HCT116 (cell line): ENCODE measurements at regions not wholly inside any gene's neighbourhood (a gene's known extent, or its start where the extent isn't known, plus 50 kb on each side); places are given as distances from the start of the nearest gene placed in this dataset.

Experiments
- ATAC-seq: fragments of 200-7000 bp; cut with Tn5 transposase; 2 replicates; pipeline ENCODE4 v1.9.1; 2020; ENCODE audit warnings: mild to moderate bottlenecking, moderate library complexity
- BruUV-seq: library from RNA; stranded (reverse); fragments of 400-500 nt; replicated peaks from 2 replicates; lab custom pipeline; 2021; lab: Mats Ljungman, UMichigan
- CTCF ChIA-PET: fragments of 300-600 bp; sonication (Branson Sonifier 250); formaldehyde crosslinking; loops from one replicate; lab custom pipeline; 2021; ENCODE audit warnings: antibody characterized with exemption; lab: Charles Lee
- POLR2A ChIA-PET: fragments of 300-600, 350-600 bp; sonication (Branson Sonifier 250); formaldehyde crosslinking; loops from one replicate; lab custom pipeline; 2021; ENCODE audit warnings: antibody characterized with exemption; lab: Charles Lee
- RAD21 ChIA-PET, 2 experiments: fragments of 300-600 bp; sonication (Branson Sonifier 250); formaldehyde crosslinking; loops; one replicate each; lab custom pipeline; 2023; ENCODE audit warnings: low total read pairs in 2 of 2; ENCODE audit not compliant: uncharacterized antibody in 2 of 2, unreplicated experiment in 2 of 2, low non-redundant PET in 1 of 2; lab: Charles Lee
- DNase-seq: peaks from one replicate; pipeline ENCODE4 v3.0.0-alpha.2; 2010; ENCODE audit warnings: low read depth, low spot score
- H2AFZ ChIP-seq: fragments of 200-600 bp; shearing (Covaris generic), sonication (generic); 2 replicates; pipeline ENCODE4 v1.6.1; 2017; ENCODE audit warnings: low read depth, mixed run types, mixed read lengths, antibody characterized with exemption, low read length; ENCODE audit not compliant: poor library complexity, severe bottlenecking
- H3K27ac ChIP-seq: 2 replicates; pipeline ENCODE4 v1.5.1; 2012; ENCODE audit warnings: low read depth, low read length
- H3K27me3 ChIP-seq: fragments of 200-600 bp; sonication (generic); 2 replicates; pipeline ENCODE4 v1.6.1; 2016; ENCODE audit warnings: mixed run types, low read length, mixed read lengths; ENCODE audit not compliant: insufficient read depth
- H3K36me3 ChIP-seq, 2 experiments: fragments of 200-500 bp in 1 of 2; fragments of 200-600 bp in 1 of 2; sonication (Bioruptor generic) in 1 of 2; sonication (generic) in 1 of 2; 2 replicates each; pipeline versions ENCODE4 v1.5.1 to v1.6.1; 2014 to 2016; ENCODE audit warnings: low read length in 2 of 2, inconsistent platforms in 1 of 2, mixed read lengths in 1 of 2, mixed run types in 1 of 2; ENCODE audit not compliant: insufficient read depth in 2 of 2, control insufficient read depth in 1 of 2
- H3K4me1 ChIP-seq, 2 experiments: fragments of 200-600 bp in 1 of 2; sonication (generic) in 1 of 2; 2 replicates each; pipeline versions ENCODE4 v1.5.1 to v1.6.1; 2012 to 2017; ENCODE audit warnings: low read length in 2 of 2, inconsistent platforms in 1 of 2, mild to moderate bottlenecking in 1 of 2, mixed read lengths in 1 of 2, mixed run types in 1 of 2, moderate library complexity in 1 of 2; ENCODE audit not compliant: insufficient read depth in 2 of 2, control insufficient read depth in 1 of 2
- H3K4me2 ChIP-seq: fragments of 200-600 bp; sonication (generic); 2 replicates; pipeline ENCODE4 v1.6.1; 2017; ENCODE audit warnings: mixed run types, low read length, mixed read lengths
- H3K4me3 ChIP-seq, 2 experiments: fragments of 200-600 bp in 1 of 2; sonication (generic) in 1 of 2; replicated peaks in 1 of 2; 2 replicates each; pipeline ENCODE4 v1.5.1; 2011 to 2016; ENCODE audit warnings: low read length in 2 of 2, control low read depth in 1 of 2, low read depth in 1 of 2, mild to moderate bottlenecking in 1 of 2, mixed read lengths in 1 of 2, mixed run types in 1 of 2
- H3K79me2 ChIP-seq: fragments of 200-600 bp; sonication (generic); 2 replicates; pipeline ENCODE4 v1.6.1; 2017; ENCODE audit warnings: mild to moderate bottlenecking, mixed run types, low read length, moderate library complexity, mixed read lengths; ENCODE audit not compliant: insufficient read depth
- H3K9ac ChIP-seq: fragments of 200-600 bp; sonication (generic); 2 replicates; pipeline ENCODE4 v1.6.1; 2016; ENCODE audit warnings: low read length, mixed read lengths
- H3K9me2 ChIP-seq: fragments of 200-600 bp; sonication (generic), shearing (Covaris generic); 2 replicates; pipeline ENCODE4 v1.6.1; 2017; ENCODE audit warnings: mixed run types, mild to moderate bottlenecking, moderate library complexity; ENCODE audit not compliant: insufficient read depth
- H3K9me3 ChIP-seq, 2 experiments: fragments of 200-500 bp in 1 of 2; fragments of 200-600 bp in 1 of 2; sonication (Bioruptor generic) in 1 of 2; sonication (generic) in 1 of 2; 2 replicates each; pipeline ENCODE4 v1.6.1; 2014 to 2017; ENCODE audit warnings: low read length in 2 of 2, mixed read lengths in 2 of 2, inconsistent platforms in 1 of 2, low read depth in 1 of 2, mild to moderate bottlenecking in 1 of 2, mixed run types in 1 of 2, moderate library complexity in 1 of 2; ENCODE audit not compliant: control insufficient read depth in 1 of 2, insufficient read depth in 1 of 2
- H4K20me1 ChIP-seq: fragments of 200-600 bp; sonication (generic), shearing (Covaris generic); 2 replicates; pipeline ENCODE4 v1.6.1; 2017; ENCODE audit warnings: mixed run types, mild to moderate bottlenecking, moderate library complexity; ENCODE audit not compliant: insufficient read depth
- ATF3 ChIP-seq: IDR thresholded peaks from 2 replicates; pipeline ENCODE4 v1.6.1; 2012
- CBX3 ChIP-seq: IDR thresholded peaks from 2 replicates; pipeline ENCODE4 v1.6.1; 2012; ENCODE audit warnings: low read depth
- EGR1 ChIP-seq: IDR thresholded peaks from 2 replicates; pipeline ENCODE4 v1.6.1; 2012; ENCODE audit warnings: low read depth
- ELF1 ChIP-seq: IDR thresholded peaks from 2 replicates; pipeline ENCODE4 v1.6.1; 2012; ENCODE audit warnings: low read depth, borderline replicate concordance
- EZH2phosphoT487 ChIP-seq: fragments of 200-600 bp; IDR thresholded peaks from 2 replicates; pipeline ENCODE4 v1.6.1; 2018; ENCODE audit warnings: antibody characterized with exemption, borderline replicate concordance
- FOSL1 ChIP-seq: IDR thresholded peaks from 2 replicates; pipeline ENCODE4 v1.6.1; 2012; ENCODE audit warnings: low read depth
- JUND ChIP-seq: IDR thresholded peaks from 2 replicates; pipeline ENCODE4 v1.6.1; 2012
- MAX ChIP-seq: IDR thresholded peaks from 2 replicates; pipeline ENCODE4 v1.6.1; 2012
- POLR2A ChIP-seq: IDR thresholded peaks from 2 replicates; pipeline ENCODE4 v1.7.0; 2011; ENCODE audit warnings: borderline replicate concordance; ENCODE audit not compliant: insufficient read depth, insufficient read length; ENCODE audit errors: extremely low read depth
- POLR2AphosphoS5 ChIP-seq: IDR thresholded peaks from 2 replicates; pipeline ENCODE4 v1.6.1; 2011; ENCODE audit warnings: mild to moderate bottlenecking, low read depth, low read length, moderate library complexity
- RAD21 ChIP-seq: IDR thresholded peaks from 2 replicates; pipeline ENCODE4 v1.6.1; 2012; ENCODE audit warnings: low read depth, mild to moderate bottlenecking
- REST ChIP-seq: IDR thresholded peaks from 2 replicates; pipeline ENCODE4 v1.6.1; 2012; ENCODE audit warnings: low read depth
- SIN3A ChIP-seq: IDR thresholded peaks from 2 replicates; pipeline ENCODE4 v1.6.1; 2012; ENCODE audit warnings: low read depth
- YY1 ChIP-seq: IDR thresholded peaks from 2 replicates; pipeline ENCODE4 v1.6.1; 2011; ENCODE audit warnings: low read length, low read depth, moderate library complexity, mild to moderate bottlenecking; ENCODE audit not compliant: insufficient replicate concordance; ENCODE audit errors: extremely low read depth
- ZFX ChIP-seq: fragments of 450-650 bp; IDR thresholded peaks from 2 replicates; pipeline ENCODE4 v1.6.1; 2017
- intact Hi-C: fragments of 100-400 bp; cut with micrococcal nuclease; formaldehyde crosslinking; loops from 2 replicates; pipeline ENCODE4 v1.10.0; 2022

GRCh38 chr1:87402241-87403002 is 73.7 kb downstream of the LMO4 start (continued):
- TF ChIP-seq REST: no peak
- TF ChIP-seq, all 23 proteins: peak for 0

- Histone ChIP-seq H3K9me2 (no peaks in the 10 kb centered on the region), H3K36me3 (no peaks in the 10 kb centered on the region), H3K9me3 (no peaks in the 10 kb centered on the region), H3K27me3 (no peaks in the 10 kb centered on the region), H3K4me2 (no peak overlapping the region), H3K4me3 (no peak overlapping the region), H3K79me2 (no peaks in the 10 kb centered on the region), H2AFZ (no peak overlapping the region), H3K4me1 (peaks cover 0 to 23% of the 10 kb centered on the region in 2 experiments; a peak in 2 of 4 replicates), H3K9ac (no peak overlapping the region), H3K27ac (no peak overlapping the region), H4K20me1 (no peaks in the 10 kb centered on the region)
- ChIA-PET RAD21 (no interaction called here), POLR2A (no interaction called here), CTCF (no interaction called here)
- no TSS peak for BruUV-seq
- intact Hi-C loops: no loop called here
- DNase-seq (no peak), ATAC-seq (no peak)
- TF ChIP-seq RAD21 (no peak), POLR2AphosphoS5 (no peak), POLR2A (no peak), SIN3A (no peak), YY1 (no peak), ZFX (no peak), ATF3 (no peak), EZH2phosphoT487 (no peak), EGR1 (no peak), JUND (no peak), FOSL1 (no peak), REST (no peak), ELF1 (no peak), MAX (no peak), CBX3 (no peak)
Measured at GRCh38 chr1:87403061-87403820, 74.6 kb downstream of the LMO4 start.
